WTC11 (cell line): ENCODE measurements at regions not wholly inside any gene's neighbourhood (a gene's known extent, or its start where the extent isn't known, plus 50 kb on each side); places are given as distances from the start of the nearest gene placed in this dataset.

Experiments
- ATAC-seq: fragments of 200-7000 bp; cut with Tn5 transposase; 2 replicates; pipeline ENCODE4 v1.10.0; 2021; ENCODE audit warnings: mild to moderate bottlenecking, moderate library complexity
- CTCF ChIA-PET: fragments of 300-600 bp; sonication (Branson Sonifier 250); formaldehyde crosslinking; loops from one replicate; lab custom pipeline; 2021; ENCODE audit warnings: antibody characterized with exemption; lab: Charles Lee
- POLR2A ChIA-PET: fragments of 350-600 bp; sonication (Branson Sonifier 250); formaldehyde crosslinking; loops from one replicate; lab custom pipeline; 2021; ENCODE audit warnings: antibody characterized with exemption; lab: Charles Lee
- DNase-seq: peaks from one replicate; pipeline ENCODE4 v3.0.0; 2021; ENCODE audit warnings: low spot score
- H3K27ac Mint-ChIP-seq: 2 replicates; pipeline ENCODE4 v1.8.0; 2021; ENCODE audit warnings: mixed read lengths
- H3K27me3 Mint-ChIP-seq: 2 replicates; pipeline ENCODE4 v1.8.0; 2021; ENCODE audit warnings: low read depth, mild to moderate bottlenecking, moderate library complexity, mixed read lengths
- H3K36me3 Mint-ChIP-seq: 2 replicates; pipeline ENCODE4 v1.8.0; 2021; ENCODE audit warnings: mixed read lengths
- H3K4me1 Mint-ChIP-seq: 2 replicates; pipeline ENCODE4 v1.8.0; 2022; ENCODE audit warnings: mixed read lengths
- H3K4me3 Mint-ChIP-seq: 2 replicates; pipeline ENCODE4 v1.8.0; 2021; ENCODE audit warnings: mild to moderate bottlenecking, moderate library complexity, mixed read lengths
- H3K9me3 Mint-ChIP-seq: 2 replicates; pipeline ENCODE4 v1.8.0; 2021; ENCODE audit warnings: mixed read lengths
- EMX1 ChIP-seq: fragments of 250-450 bp; sonication (Bioruptor Pico); IDR thresholded peaks from 2 replicates; pipeline ENCODE4 v1.8.0; 2021; ENCODE audit warnings: mild to moderate bottlenecking
- ESRRA ChIP-seq: sonication (generic); formaldehyde crosslinking; IDR thresholded peaks from 2 replicates; pipeline ENCODE4 v1.8.1; 2022; ENCODE audit warnings: mild to moderate bottlenecking, missing genetic modification reagents, borderline replicate concordance
- FOXJ3 ChIP-seq: sonication (generic); formaldehyde crosslinking; IDR thresholded peaks from 2 replicates; pipeline ENCODE4 v1.9.0; 2021; ENCODE audit warnings: missing genetic modification reagents, mild to moderate bottlenecking, borderline replicate concordance
- FOXP1 ChIP-seq: sonication (generic); formaldehyde crosslinking; IDR thresholded peaks from 2 replicates; pipeline ENCODE4 v1.8.0; 2022; ENCODE audit warnings: missing genetic modification reagents, mild to moderate bottlenecking, moderate library complexity, borderline replicate concordance
- GRHL2 ChIP-seq: fragments of 250-450 bp; sonication (Bioruptor Pico); IDR thresholded peaks from 2 replicates; pipeline ENCODE4 v1.8.0; 2022; ENCODE audit warnings: mild to moderate bottlenecking, moderate library complexity; ENCODE audit not compliant: insufficient replicate concordance, severe bottlenecking
- HMGA2 ChIP-seq: fragments of 250-450 bp; sonication (Bioruptor Pico); IDR thresholded peaks from 2 replicates; pipeline ENCODE4 v1.4.0; 2021; ENCODE audit warnings: mild to moderate bottlenecking, moderate library complexity
- MXD4 ChIP-seq: fragments of 250-450 bp; sonication (Bioruptor Pico); IDR thresholded peaks from 2 replicates; pipeline ENCODE4 v1.8.0; 2021; ENCODE audit warnings: mild to moderate bottlenecking, moderate library complexity, borderline replicate concordance
- NR2C2 ChIP-seq: sonication (generic); formaldehyde crosslinking; IDR thresholded peaks from 2 replicates; pipeline ENCODE4 v1.8.0; 2022; ENCODE audit warnings: mild to moderate bottlenecking, missing genetic modification reagents
- PRRX2 ChIP-seq: fragments of 250-450 bp; sonication (Bioruptor Pico); IDR thresholded peaks from 2 replicates; pipeline ENCODE4 v1.8.0; 2021; ENCODE audit warnings: mild to moderate bottlenecking
- RELA ChIP-seq: sonication (generic); formaldehyde crosslinking; IDR thresholded peaks from 2 replicates; pipeline ENCODE4 v1.8.1; 2022; ENCODE audit warnings: missing genetic modification reagents, mild to moderate bottlenecking, borderline replicate concordance
- TEAD4 ChIP-seq: sonication (generic); formaldehyde crosslinking; IDR thresholded peaks from 2 replicates; pipeline ENCODE4 v1.8.0; 2022; ENCODE audit warnings: mild to moderate bottlenecking, missing genetic modification reagents
- ZNF219 ChIP-seq: sonication (generic); formaldehyde crosslinking; IDR thresholded peaks from 2 replicates; pipeline ENCODE4 v1.8.0; 2023; ENCODE audit warnings: missing genetic modification reagents, mild to moderate bottlenecking, borderline replicate concordance
- ZNF396 ChIP-seq: fragments of 250-450 bp; sonication (Bioruptor Pico); IDR thresholded peaks from 2 replicates; pipeline ENCODE4 v1.8.0; 2021; ENCODE audit warnings: mild to moderate bottlenecking, moderate library complexity, borderline replicate concordance
- ZNF671 ChIP-seq: fragments of 250-450 bp; sonication (Bioruptor Pico); IDR thresholded peaks from 2 replicates; pipeline ENCODE4 v1.8.0; 2021; ENCODE audit warnings: mild to moderate bottlenecking
- TF ChIP-seq, protein P1 (sequence below): sonication (generic); formaldehyde crosslinking; IDR thresholded peaks from 2 replicates; pipeline ENCODE4 v1.8.0; 2023; ENCODE audit warnings: mild to moderate bottlenecking, missing genetic modification reagents
- TF ChIP-seq, protein P2 (sequence below): sonication (generic); formaldehyde crosslinking; conservative IDR thresholded peaks from 2 replicates; pipeline ENCODE4 v1.8.1; 2023; ENCODE audit warnings: mild to moderate bottlenecking, low read depth, missing genetic modification reagents, moderate library complexity
- TF ChIP-seq, protein P3 (sequence below): fragments of 250-450 bp; sonication (Bioruptor Pico); IDR thresholded peaks from 2 replicates; pipeline ENCODE4 v1.9.0; 2021; ENCODE audit warnings: mild to moderate bottlenecking
- TF ChIP-seq, protein P4 (sequence below): sonication (generic); formaldehyde crosslinking; IDR thresholded peaks from 2 replicates; pipeline ENCODE4 v1.8.1; 2022; ENCODE audit warnings: mild to moderate bottlenecking, missing genetic modification reagents, moderate library complexity, borderline replicate concordance
- TF ChIP-seq, protein P5 (sequence below): fragments of 250-450 bp; sonication (Bioruptor Pico); conservative IDR thresholded peaks from 2 replicates; pipeline ENCODE4 v1.9.0; 2021; ENCODE audit warnings: mild to moderate bottlenecking

DNA sequence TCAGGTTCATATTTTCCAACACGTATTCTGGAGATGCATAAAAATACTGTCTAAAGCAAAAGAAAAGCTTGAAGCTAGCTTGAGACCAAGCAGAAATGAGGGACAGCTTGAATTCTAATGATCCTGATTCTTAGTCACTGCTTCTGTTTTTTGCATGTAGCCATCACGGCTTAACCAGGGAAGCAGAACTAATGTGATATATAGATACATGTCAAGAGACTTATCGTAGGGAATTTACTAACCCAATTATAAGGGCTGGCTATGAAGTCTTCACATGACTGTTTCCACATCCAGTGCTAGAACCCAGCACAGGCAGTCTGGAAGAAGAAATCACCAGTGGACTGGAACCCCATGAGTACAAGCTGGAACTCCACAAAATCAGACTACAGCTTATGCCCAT is 85.2 kb upstream of the SLIT2 start:
- Mint-ChIP-seq H3K27ac (no peak overlapping the region; the same call in 1 of the 2 replicates), H3K4me1 (no peaks in the 10 kb centered on the region)

DNA sequence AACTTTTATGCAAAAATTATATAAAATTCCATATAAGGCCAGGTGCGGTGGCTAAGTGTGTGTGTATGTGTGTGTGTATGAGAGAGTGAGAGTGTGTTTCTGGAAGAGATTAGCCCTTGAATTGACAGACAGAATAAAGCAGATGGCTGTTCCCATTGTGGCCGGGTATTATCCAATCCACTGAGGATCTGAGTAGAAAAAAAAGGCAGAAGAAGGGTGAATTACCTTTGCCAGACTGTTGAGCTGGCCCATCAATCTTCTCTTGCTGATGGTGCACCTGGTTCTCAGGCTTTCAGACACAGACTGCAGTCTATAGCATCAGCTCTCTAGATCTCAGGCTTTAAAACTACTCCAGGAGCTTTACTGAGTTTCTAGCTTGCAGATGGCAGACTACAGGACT is 92.2 kb upstream of the SLIT2 start:
- POLR2A ChIA-PET = no interaction called here
- TF ChIP-seq, protein P1, sequence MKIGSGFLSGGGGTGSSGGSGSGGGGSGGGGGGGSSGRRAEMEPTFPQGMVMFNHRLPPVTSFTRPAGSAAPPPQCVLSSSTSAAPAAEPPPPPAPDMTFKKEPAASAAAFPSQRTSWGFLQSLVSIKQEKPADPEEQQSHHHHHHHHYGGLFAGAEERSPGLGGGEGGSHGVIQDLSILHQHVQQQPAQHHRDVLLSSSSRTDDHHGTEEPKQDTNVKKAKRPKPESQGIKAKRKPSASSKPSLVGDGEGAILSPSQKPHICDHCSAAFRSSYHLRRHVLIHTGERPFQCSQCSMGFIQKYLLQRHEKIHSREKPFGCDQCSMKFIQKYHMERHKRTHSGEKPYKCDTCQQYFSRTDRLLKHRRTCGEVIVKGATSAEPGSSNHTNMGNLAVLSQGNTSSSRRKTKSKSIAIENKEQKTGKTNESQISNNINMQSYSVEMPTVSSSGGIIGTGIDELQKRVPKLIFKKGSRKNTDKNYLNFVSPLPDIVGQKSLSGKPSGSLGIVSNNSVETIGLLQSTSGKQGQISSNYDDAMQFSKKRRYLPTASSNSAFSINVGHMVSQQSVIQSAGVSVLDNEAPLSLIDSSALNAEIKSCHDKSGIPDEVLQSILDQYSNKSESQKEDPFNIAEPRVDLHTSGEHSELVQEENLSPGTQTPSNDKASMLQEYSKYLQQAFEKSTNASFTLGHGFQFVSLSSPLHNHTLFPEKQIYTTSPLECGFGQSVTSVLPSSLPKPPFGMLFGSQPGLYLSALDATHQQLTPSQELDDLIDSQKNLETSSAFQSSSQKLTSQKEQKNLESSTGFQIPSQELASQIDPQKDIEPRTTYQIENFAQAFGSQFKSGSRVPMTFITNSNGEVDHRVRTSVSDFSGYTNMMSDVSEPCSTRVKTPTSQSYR (CRISPR knock-in tag) = no peak
- ATAC-seq (no peak), DNase-seq (no peak)
- CTCF ChIA-PET = interaction anchor here (1.3 kb wide), 1 partner anchor 88 kb away, joined by 3 read pairs; no protein-coding TSS in a partner anchor
- no peaks in the 10 kb centered on the region for H3K36me3 Mint-ChIP-seq
- no peaks in the 10 kb centered on the region for H3K4me1 Mint-ChIP-seq
- H3K27ac Mint-ChIP-seq = no peak overlapping the region
- no peaks in the 10 kb centered on the region for H3K27me3 Mint-ChIP-seq
- H3K4me3 Mint-ChIP-seq = no peak overlapping the region
- peaks cover 15% of the 10 kb centered on the region for H3K9me3 Mint-ChIP-seq

More for the DNA sequence above, 85.2 kb upstream of the SLIT2 start:
- ATAC-seq = no peak
- no peak for DNase-seq
- ChIA-PET POLR2A (no interaction called here), CTCF (no interaction called here)
- Mint-ChIP-seq H3K9me3 (peaks cover 2% of the 10 kb centered on the region), H3K4me3 (no peak overlapping the region), H3K27me3 (no peaks in the 10 kb centered on the region), H3K36me3 (no peaks in the 10 kb centered on the region)
- TF ChIP-seq MXD4 (no peak), HMGA2 (CRISPR knock-in tag) (no peak), ESRRA (CRISPR knock-in tag) (no peak), FOXP1 (CRISPR knock-in tag) (no peak), ZNF396 (CRISPR knock-in tag) (no peak), RELA (no peak)
- TF ChIP-seq, protein P2, sequence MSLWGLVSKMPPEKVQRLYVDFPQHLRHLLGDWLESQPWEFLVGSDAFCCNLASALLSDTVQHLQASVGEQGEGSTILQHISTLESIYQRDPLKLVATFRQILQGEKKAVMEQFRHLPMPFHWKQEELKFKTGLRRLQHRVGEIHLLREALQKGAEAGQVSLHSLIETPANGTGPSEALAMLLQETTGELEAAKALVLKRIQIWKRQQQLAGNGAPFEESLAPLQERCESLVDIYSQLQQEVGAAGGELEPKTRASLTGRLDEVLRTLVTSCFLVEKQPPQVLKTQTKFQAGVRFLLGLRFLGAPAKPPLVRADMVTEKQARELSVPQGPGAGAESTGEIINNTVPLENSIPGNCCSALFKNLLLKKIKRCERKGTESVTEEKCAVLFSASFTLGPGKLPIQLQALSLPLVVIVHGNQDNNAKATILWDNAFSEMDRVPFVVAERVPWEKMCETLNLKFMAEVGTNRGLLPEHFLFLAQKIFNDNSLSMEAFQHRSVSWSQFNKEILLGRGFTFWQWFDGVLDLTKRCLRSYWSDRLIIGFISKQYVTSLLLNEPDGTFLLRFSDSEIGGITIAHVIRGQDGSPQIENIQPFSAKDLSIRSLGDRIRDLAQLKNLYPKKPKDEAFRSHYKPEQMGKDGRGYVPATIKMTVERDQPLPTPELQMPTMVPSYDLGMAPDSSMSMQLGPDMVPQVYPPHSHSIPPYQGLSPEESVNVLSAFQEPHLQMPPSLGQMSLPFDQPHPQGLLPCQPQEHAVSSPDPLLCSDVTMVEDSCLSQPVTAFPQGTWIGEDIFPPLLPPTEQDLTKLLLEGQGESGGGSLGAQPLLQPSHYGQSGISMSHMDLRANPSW (CRISPR knock-in tag) = no peak

DNA sequence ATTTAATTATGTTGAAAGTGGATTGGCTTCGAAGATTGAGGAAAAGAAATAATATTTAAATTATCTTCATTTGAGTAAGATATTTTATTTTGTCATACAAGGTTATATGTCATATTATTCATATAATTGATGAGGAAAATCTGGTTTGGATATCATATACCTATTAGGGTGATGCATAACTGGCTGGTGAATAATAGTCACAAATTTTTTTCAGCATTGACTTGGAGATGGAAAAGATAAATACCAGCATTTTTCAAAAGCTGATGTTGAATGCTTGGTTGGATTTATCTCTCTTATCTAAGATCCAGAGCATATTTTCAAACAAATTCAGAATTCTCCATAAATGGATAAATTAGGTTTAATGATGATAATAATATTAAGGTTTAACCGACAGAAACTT is 93.5 kb upstream of the SLIT2 start:
- no peak for ATAC-seq
- TF ChIP-seq TEAD4 (CRISPR knock-in tag) (no peak), ZNF671 (CRISPR knock-in tag) (no peak), PRRX2 (CRISPR knock-in tag) (no peak), FOXJ3 (CRISPR knock-in tag) (no peak), NR2C2 (CRISPR knock-in tag) (no peak), GRHL2 (CRISPR knock-in tag) (no peak), EMX1 (CRISPR knock-in tag) (no peak), FOXP1 (CRISPR knock-in tag) (no peak), ZNF219 (CRISPR knock-in tag) (no peak)
- TF ChIP-seq, protein P2 (CRISPR knock-in tag) = no peak
- TF ChIP-seq, protein P3, sequence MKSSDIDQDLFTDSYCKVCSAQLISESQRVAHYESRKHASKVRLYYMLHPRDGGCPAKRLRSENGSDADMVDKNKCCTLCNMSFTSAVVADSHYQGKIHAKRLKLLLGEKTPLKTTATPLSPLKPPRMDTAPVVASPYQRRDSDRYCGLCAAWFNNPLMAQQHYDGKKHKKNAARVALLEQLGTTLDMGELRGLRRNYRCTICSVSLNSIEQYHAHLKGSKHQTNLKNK = no peak
- TF ChIP-seq, protein P4, sequence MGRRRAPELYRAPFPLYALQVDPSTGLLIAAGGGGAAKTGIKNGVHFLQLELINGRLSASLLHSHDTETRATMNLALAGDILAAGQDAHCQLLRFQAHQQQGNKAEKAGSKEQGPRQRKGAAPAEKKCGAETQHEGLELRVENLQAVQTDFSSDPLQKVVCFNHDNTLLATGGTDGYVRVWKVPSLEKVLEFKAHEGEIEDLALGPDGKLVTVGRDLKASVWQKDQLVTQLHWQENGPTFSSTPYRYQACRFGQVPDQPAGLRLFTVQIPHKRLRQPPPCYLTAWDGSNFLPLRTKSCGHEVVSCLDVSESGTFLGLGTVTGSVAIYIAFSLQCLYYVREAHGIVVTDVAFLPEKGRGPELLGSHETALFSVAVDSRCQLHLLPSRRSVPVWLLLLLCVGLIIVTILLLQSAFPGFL (CRISPR knock-in tag) = no peak
- TF ChIP-seq, protein P5, sequence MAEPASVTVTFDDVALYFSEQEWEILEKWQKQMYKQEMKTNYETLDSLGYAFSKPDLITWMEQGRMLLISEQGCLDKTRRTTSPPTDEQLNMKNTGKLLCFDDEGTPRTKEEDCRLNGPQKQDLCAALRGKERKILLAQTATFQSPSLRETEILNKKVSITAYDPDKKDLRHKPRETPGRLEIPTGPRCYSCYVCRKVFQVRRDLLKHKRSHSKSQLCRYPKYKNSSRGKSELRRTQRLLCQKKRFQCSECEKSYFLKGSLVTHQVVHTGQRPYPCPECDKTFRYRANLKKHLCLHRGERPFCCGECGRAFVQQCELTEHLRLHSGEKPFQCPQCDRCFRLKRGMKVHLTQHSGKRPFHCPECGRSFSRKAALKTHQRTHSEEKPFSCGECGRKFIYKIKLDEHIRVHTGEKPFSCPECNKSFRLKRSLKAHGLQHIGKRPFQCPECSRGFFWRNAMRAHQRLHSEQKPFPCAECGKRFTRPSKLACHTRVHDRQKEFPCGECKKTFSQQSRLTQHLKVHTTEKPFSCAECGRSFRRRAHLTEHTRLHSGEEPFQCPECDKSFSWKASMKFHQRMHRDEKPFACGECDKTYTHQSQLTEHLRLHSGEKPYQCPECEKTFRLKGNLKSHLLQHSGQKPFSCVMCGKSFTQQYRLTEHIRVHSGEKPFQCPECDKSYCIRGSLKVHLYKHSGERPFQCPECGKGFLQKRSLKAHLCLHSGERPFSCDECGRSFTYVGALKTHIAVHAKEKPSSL (CRISPR knock-in tag) = no peak

More for the DNA sequence above, 93.5 kb upstream of the SLIT2 start:
- DNase-seq = no peak
- H3K27me3 Mint-ChIP-seq = no peaks in the 10 kb centered on the region
- no peaks in the 10 kb centered on the region for H3K4me1 Mint-ChIP-seq
- ChIA-PET POLR2A (no interaction called here), CTCF (interaction anchor here (1.3 kb wide), 1 partner anchor 90 kb away, joined by 3 read pairs; no protein-coding TSS in a partner anchor)
- H3K36me3 Mint-ChIP-seq = no peaks in the 10 kb centered on the region
- H3K27ac Mint-ChIP-seq = no peak overlapping the region
- no peak overlapping the region for H3K4me3 Mint-ChIP-seq
- H3K9me3 Mint-ChIP-seq = peaks cover 15% of the 10 kb centered on the region
